Astrocyte of the spinal cord (primary cell): ENCODE measurements at regions not wholly inside any gene's neighbourhood (a gene's known extent, or its start where the extent isn't known, plus 50 kb on each side); places are given as distances from the start of the nearest gene placed in this dataset.
"Not testable (repeated sequence)": the region's sequence is repeated elsewhere in the genome, so short reads cannot be mapped to it uniquely, and the experiment has no call there.

Experiments
- DNase-seq: peaks from one replicate; pipeline ENCODE4 v3.0.0; 2011; ENCODE audit warnings: low read depth, low spot score
- H3K4me3 ChIP-seq: 2 replicates; pipeline ENCODE4 v1.5.1; 2011; ENCODE audit warnings: low read depth, mild to moderate bottlenecking, low read length, moderate library complexity
- in situ Hi-C: cut with HindIII; loops from 2 replicates; pipeline ENCODE4 v1.10.0; 2017; ENCODE audit warnings: low sequenced_read_pairs
- TF ChIP-seq, protein P1 (sequence below): IDR thresholded peaks from 2 replicates; pipeline ENCODE4 v1.5.1; 2012; ENCODE audit warnings: low read depth, mild to moderate bottlenecking, low read length, inconsistent platforms

DNA sequence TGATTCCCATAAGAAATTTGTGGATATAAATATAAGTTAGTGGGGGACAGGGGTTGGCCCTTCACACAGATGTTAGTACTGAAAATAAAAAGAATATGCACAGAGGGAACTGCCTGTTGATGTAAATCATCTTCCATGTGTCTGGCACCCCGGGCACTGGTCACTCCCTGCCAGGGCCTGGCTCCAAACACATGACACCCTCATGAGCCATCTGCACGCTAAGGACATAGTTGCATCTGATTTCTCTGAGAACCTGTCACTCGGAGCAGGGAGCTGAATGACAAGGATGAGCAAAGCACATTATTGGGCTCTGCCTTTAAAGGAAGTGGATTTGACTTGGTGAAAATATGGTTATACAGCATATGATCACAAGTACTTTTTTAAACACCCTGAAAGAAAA, 66.2 kb upstream of the TSC22D2 start:
- in situ Hi-C loops = no loop called here
- H3K4me3 ChIP-seq = no peak overlapping the region
- TF ChIP-seq, protein P1, sequence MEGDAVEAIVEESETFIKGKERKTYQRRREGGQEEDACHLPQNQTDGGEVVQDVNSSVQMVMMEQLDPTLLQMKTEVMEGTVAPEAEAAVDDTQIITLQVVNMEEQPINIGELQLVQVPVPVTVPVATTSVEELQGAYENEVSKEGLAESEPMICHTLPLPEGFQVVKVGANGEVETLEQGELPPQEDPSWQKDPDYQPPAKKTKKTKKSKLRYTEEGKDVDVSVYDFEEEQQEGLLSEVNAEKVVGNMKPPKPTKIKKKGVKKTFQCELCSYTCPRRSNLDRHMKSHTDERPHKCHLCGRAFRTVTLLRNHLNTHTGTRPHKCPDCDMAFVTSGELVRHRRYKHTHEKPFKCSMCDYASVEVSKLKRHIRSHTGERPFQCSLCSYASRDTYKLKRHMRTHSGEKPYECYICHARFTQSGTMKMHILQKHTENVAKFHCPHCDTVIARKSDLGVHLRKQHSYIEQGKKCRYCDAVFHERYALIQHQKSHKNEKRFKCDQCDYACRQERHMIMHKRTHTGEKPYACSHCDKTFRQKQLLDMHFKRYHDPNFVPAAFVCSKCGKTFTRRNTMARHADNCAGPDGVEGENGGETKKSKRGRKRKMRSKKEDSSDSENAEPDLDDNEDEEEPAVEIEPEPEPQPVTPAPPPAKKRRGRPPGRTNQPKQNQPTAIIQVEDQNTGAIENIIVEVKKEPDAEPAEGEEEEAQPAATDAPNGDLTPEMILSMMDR = no peak
- no peak for DNase-seq

DNA sequence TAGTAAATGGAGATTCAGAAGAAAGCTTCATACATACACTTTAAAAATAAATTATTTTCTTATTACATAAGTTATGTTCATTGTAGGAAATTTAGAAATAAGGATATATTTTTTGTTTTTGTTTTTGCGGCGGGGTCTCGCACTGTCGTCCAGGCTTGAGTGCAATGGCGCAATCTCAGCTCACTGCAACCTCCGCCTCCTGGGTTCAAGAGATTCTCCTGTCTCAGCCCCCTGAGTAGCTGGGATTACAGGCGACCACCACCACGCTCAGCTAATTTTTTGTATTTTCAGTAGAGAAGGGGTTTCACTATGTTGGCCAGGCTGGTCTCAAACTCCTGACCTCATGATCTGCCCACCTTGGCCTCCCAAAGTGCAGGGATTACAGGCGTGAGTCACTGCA, 71.7 kb upstream of the TSC22D2 start:
- H3K4me3 ChIP-seq, in situ Hi-C loops, DNase-seq: not testable (repeated sequence)

DNA sequence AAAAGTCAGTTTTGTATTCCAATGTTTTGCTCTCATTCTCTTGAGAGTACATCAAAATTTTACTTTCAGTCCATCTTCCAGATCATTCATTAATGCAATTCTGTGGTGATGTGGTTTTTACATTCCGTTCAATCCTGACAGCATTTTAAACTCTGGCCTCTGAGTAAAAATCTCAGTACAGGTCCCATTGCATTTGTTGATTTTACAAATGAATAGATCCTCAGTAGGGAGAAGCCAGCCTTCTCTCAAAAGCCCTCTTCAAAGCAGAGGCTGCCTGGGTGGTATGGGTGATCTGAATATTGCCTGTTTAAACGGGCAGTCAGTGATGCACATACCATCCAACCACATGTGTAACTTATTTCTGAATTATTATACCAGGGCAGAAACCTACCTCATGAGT, 72.5 kb upstream of the TSC22D2 start:
- H3K4me3 ChIP-seq = no peak overlapping the region
- DNase-seq = peak; percentile 54
- TF ChIP-seq, protein P1 = no peak
- in situ Hi-C loops = no loop called here

DNA sequence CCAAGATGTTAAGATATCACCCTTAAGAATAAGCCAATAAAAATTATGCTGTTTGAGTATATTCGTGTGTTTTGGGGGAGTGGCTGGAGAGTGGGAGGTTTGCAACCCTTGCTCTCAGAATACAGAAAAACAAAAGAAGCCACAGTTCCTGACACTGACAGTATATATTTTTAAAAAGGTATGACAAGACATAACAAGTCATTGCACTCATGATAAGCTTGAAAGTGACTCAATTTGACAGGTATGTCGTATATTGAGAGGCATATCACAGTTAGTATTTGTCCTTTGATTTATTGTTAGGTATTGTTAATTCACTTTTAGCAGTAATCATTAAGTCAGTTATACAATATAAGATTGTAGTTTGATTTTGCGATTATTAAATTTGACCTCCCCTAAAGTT, 73.1 kb upstream of the TSC22D2 start:
- in situ Hi-C loops = no loop called here
- DNase-seq = no peak
- no peak overlapping the region for H3K4me3 ChIP-seq
- TF ChIP-seq, protein P1 = no peak

DNA sequence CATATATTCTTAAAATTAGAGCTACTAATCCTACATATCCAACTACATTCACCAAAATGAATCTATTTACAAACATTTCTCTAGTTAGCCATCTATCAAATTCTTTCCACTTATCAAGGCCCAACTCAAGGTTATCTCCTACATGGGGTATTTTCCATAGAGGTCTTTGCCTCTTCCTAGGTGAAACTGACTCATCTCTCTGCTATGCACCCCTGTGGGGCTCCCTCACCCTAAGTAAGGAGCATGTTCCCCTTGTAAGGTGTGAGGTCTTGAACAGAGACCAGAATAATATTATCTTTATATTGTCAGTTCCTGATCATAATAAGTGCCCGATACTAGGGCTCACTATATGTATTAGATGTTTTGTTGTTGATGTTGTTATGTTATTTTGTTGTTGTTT, 74.6 kb upstream of the TSC22D2 start:
- TF ChIP-seq, protein P1 = no peak
- no peak for DNase-seq
- no peak overlapping the region for H3K4me3 ChIP-seq
- in situ Hi-C loops = no loop called here

DNA sequence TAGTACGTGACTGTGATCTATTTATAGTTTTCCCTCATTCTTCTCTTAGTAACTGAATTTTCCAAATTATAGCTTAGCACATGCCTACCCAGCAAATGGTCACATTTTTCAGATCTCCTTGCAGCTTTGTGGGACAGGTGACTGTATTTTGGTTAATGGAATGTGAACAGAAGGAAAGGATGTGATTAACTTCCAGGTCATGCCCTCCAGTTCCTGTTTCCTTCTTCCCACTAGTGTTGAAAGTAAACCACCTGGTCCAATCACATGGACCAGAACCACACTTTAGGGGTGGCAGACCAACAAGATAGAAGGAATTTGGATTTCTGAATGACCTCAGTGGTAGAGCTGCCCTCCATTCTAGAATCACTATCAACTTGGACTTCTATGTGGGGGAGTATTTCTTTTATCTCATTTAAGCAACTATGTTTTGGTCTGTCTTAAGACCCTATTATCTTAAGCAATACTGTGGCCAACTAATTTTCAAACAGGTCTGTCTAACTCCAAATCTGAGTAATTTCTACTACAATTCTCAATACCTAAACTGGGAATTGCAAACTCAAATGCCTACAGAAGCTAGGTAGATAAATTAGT, 76.0 kb upstream of the TSC22D2 start:
- H3K4me3 ChIP-seq = no peak overlapping the region
- TF ChIP-seq, protein P1 = no peak
- no peak for DNase-seq
- in situ Hi-C loops = no loop called here

DNA sequence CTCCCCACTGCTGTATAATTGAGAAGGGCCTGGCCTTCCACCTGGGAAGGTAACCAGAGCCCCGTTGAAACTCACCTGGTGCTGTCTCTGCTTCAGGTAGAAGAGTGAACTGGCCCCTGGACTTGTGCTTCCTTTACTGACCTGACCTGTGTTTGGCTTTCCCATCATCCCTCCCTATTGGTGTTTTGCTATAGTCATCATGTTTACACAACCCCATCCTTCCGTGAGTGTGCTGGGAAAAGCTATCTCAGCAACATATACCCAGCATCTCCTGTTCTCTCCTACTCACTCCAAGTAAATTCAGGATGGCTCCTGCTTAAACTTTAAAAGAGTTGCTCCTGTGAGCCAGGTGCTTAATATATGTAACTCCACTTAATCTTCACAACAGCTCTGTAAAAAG, 77.2 kb upstream of the TSC22D2 start:
- in situ Hi-C loops = no loop called here
- no peak for DNase-seq
- TF ChIP-seq, protein P1 = no peak
- H3K4me3 ChIP-seq = no peak overlapping the region
